ENCODE measurements at regions not wholly inside any gene's neighbourhood (a gene's known extent, or its start where the extent isn't known, plus 50 kb on each side); places are given as distances from the start of the nearest gene placed in this dataset.
A peak's percentile ranks its signal among the peaks of the same experiment; 100 is the strongest.
"Not testable (repeated sequence)": the region's sequence is repeated elsewhere in the genome, so short reads cannot be mapped to it uniquely, and the experiment has no call there.

GRCh38 chrX:129361576-129361975 lies 161.7 kb downstream of the SMARCA1 start:
- DNase-seq, result no peak

- peak in 2 of 4 experiments; percentile 0 to 2 for DNase-seq
Observed at GRCh38 chrX:129360175-129360574, 163.1 kb downstream of the SMARCA1 start.

- DNase-seq, result no peak
Observed at GRCh38 chrX:129359269-129359668, 164.0 kb downstream of the SMARCA1 start.

GRCh38 chrX:129357428-129357827 lies 165.9 kb downstream of the SMARCA1 start:
- not testable (repeated sequence) for DNase-seq

- DNase-seq, result no peak
Observed at GRCh38 chrX:129347291-129347690, 176.0 kb downstream of the SMARCA1 start.

GRCh38 chrX:129346574-129346973 lies 176.7 kb downstream of the SMARCA1 start:
- no peak for DNase-seq

GRCh38 chrX:129337264-129337663 lies 186.0 kb downstream of the SMARCA1 start:
- not testable (repeated sequence) for DNase-seq

GRCh38 chrX:129323115-129323514 lies 200.2 kb downstream of the SMARCA1 start:
- no peak for DNase-seq

- no peak for DNase-seq
Observed at GRCh38 chrX:129318375-129318774, 204.9 kb downstream of the SMARCA1 start.

- DNase-seq, result no peak
Observed at GRCh38 chrX:129316461-129316860, 206.8 kb downstream of the SMARCA1 start.

GRCh38 chrX:129310000-129310399 lies 213.3 kb downstream of the SMARCA1 start:
- no peak for DNase-seq

- DNase-seq, result no peak
Observed at GRCh38 chrX:129262912-129263311, 260.4 kb downstream of the SMARCA1 start.

GRCh38 chrX:129255516-129255915 lies 267.8 kb downstream of the SMARCA1 start:
- not testable (repeated sequence) for DNase-seq

GRCh38 chrX:129249563-129249962 lies 273.7 kb downstream of the SMARCA1 start:
- DNase-seq, result no peak

GRCh38 chrX:129247642-129248041 lies 275.6 kb downstream of the SMARCA1 start:
- DNase-seq, result no peak

- no peak for DNase-seq
Observed at GRCh38 chrX:129239371-129239770, 283.9 kb downstream of the SMARCA1 start.

GRCh38 chrX:129238011-129238410 lies 285.3 kb downstream of the SMARCA1 start:
- DNase-seq, result no peak

GRCh38 chrX:129235903-129236302 lies 287.4 kb downstream of the SMARCA1 start:
- DNase-seq, result no peak

- DNase-seq, result no peak
Observed at GRCh38 chrX:129233786-129234185, 289.5 kb downstream of the SMARCA1 start.

- no peak for DNase-seq
Observed at GRCh38 chrX:129230850-129231512, 292.3 kb downstream of the SMARCA1 start.

GRCh38 chrX:129230168-129230567 lies 293.1 kb downstream of the SMARCA1 start:
- no peak for DNase-seq

- DNase-seq, result no peak
Observed at GRCh38 chrX:129227366-129227765, 295.9 kb downstream of the SMARCA1 start.

GRCh38 chrX:129193357-129193756 lies 329.9 kb downstream of the SMARCA1 start:
- DNase-seq, result no peak

- DNase-seq, result no peak
Observed at GRCh38 chrX:129188231-129188630, 335.1 kb downstream of the SMARCA1 start.

- no peak for DNase-seq
Observed at GRCh38 chrX:129176710-129177109, 346.6 kb downstream of the SMARCA1 start.

All from activated naive CD4-positive, alpha-beta T cell (primary cell).